ENCODE measurements at regions not wholly inside any gene's neighbourhood (a gene's known extent, or its start where the extent isn't known, plus 50 kb on each side); places are given as distances from the start of the nearest gene placed in this dataset. TPM values are rescaled to one million over a fixed set of nuclear protein-coding genes. Genes with fewer than 3 reads are reported as not detected.

DNA sequence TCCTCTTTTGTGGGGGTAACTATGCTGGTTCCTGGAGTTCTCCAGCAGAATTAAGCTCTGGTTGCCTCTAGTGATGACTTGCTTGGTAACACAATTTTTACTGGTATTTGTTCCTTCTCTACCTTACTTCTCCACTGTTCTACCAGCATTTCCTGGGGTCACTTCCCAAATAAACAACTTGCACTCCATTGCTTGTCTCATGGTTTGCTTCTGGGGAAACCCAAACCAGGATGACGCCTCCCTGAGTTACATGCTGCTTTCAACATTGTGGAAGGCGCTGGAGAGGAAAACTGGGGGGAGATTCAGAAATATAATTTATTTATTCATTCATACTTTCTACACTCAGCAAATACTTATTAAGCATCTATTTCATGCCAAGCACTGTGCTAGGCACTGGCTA is 55.3 kb upstream of the AK4 start:
- Histone ChIP-seq H3F3A (ENCODE audit: insufficient read depth, low read depth) (no peaks in the 10 kb centered on the region), H3K36me3 (ENCODE audit: low read depth) (no peaks in the 10 kb centered on the region), H3K79me2 (ENCODE audit: low read depth) (no peaks in the 10 kb centered on the region), H3K9me3 (ENCODE audit: insufficient read depth, low read depth) (no peaks in the 10 kb centered on the region), H3K9me2 (ENCODE audit: insufficient read depth) (no peaks in the 10 kb centered on the region), H2AFZ (no peak overlapping the region), H3K4me2 (no peak overlapping the region), H3K27ac (no peak overlapping the region), H3K4me1 (replicated peaks; ENCODE audit: insufficient read depth) (peaks cover 7% of the 10 kb centered on the region), H3K27me3 (ENCODE audit: insufficient read depth, low read depth) (no peaks in the 10 kb centered on the region), H4K20me1 (ENCODE audit: insufficient read depth) (no peaks in the 10 kb centered on the region), H3K4me3 (no peak overlapping the region)
- ChIA-PET CTCF (interaction anchor here (0.6 kb wide), 1 partner anchor 102 kb away, joined by 8 read pairs; no protein-coding TSS in a partner anchor), POLR2A (ENCODE audit: unreplicated experiment) (no interaction called here)
- intact Hi-C loops (cut with micrococcal nuclease; ENCODE audit: unreplicated experiment): no loop called here
- no peak for DNase-seq
- TF ChIP-seq CTCF (conservative IDR thresholded peaks at IDR 0.05) (no peak), EZH2 (IDR thresholded peaks at IDR 0.05; ENCODE audit: low read depth) (no peak)
- BruUV-seq (replicated peaks): no TSS peak

GRCh38 chr1:65097076-65097475 is 50.9 kb upstream of the AK4 start:
- no peaks in the 10 kb centered on the region for H3K4me1 ChIP-seq (replicated peaks; ENCODE audit: insufficient read depth)
- BruUV-seq (replicated peaks): no TSS peak
- no peaks in the 10 kb centered on the region for H3K27me3 ChIP-seq (ENCODE audit: insufficient read depth, low read depth)
- intact Hi-C loops (cut with micrococcal nuclease; ENCODE audit: unreplicated experiment): no loop called here
- H3K4me3 ChIP-seq: no peak overlapping the region
- no peak overlapping the region for H3K4me2 ChIP-seq
- TF ChIP-seq EZH2 (IDR thresholded peaks at IDR 0.05; ENCODE audit: low read depth) (no peak), CTCF (conservative IDR thresholded peaks at IDR 0.05) (no peak)
- ChIA-PET POLR2A (ENCODE audit: unreplicated experiment) (no interaction called here), CTCF (no interaction called here)
- no peak for DNase-seq
- H3K36me3 ChIP-seq (ENCODE audit: low read depth): no peaks in the 10 kb centered on the region
- H3K9me3 ChIP-seq (ENCODE audit: insufficient read depth, low read depth): no peaks in the 10 kb centered on the region
- no peaks in the 10 kb centered on the region for H3K79me2 ChIP-seq (ENCODE audit: low read depth)
- H3F3A ChIP-seq (ENCODE audit: insufficient read depth, low read depth): no peaks in the 10 kb centered on the region
- H2AFZ ChIP-seq: no peak overlapping the region
- no peaks in the 10 kb centered on the region for H4K20me1 ChIP-seq (ENCODE audit: insufficient read depth)
- no peaks in the 10 kb centered on the region for H3K9me2 ChIP-seq (ENCODE audit: insufficient read depth)
- H3K27ac ChIP-seq: no peak overlapping the region

Small RNA genes lying in the stretch of these regions (microRNA-seq; reads per million reads assigned to microRNA genes)
- gene MIR101-1 (ENCODE audit: borderline number of aligned reads, borderline replicate concordance): not detected
- not detected for gene MIR3671 (ENCODE audit: borderline number of aligned reads, borderline replicate concordance)

Data from PC-9 (cell line).